ENCODE measurements at regions not wholly inside any gene's neighbourhood (a gene's known extent, or its start where the extent isn't known, plus 50 kb on each side); places are given as distances from the start of the nearest gene placed in this dataset.
"Not testable (repeated sequence)": the region's sequence is repeated elsewhere in the genome, so short reads cannot be mapped to it uniquely, and the experiment has no call there.

DNA sequence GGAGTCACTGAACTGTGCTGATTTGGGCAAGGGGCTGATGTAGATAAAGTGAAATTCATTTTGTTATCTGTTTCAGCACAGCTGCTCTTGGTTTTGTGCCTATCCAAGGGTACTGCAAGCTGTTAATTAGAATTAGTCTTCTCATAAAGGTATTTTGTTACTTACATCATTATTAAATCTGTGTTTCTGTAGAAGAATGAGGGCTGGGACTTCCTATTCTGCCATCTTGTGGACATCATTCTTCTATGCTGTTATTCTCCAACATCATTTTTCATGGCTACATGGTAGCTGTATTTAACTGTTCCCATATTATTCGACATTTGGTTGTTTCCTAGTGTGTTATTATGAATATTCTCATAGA is 76.2 kb upstream of the CCDC71L start:
- no peak overlapping the region for H3K27ac ChIP-seq
- TF ChIP-seq, protein P1, sequence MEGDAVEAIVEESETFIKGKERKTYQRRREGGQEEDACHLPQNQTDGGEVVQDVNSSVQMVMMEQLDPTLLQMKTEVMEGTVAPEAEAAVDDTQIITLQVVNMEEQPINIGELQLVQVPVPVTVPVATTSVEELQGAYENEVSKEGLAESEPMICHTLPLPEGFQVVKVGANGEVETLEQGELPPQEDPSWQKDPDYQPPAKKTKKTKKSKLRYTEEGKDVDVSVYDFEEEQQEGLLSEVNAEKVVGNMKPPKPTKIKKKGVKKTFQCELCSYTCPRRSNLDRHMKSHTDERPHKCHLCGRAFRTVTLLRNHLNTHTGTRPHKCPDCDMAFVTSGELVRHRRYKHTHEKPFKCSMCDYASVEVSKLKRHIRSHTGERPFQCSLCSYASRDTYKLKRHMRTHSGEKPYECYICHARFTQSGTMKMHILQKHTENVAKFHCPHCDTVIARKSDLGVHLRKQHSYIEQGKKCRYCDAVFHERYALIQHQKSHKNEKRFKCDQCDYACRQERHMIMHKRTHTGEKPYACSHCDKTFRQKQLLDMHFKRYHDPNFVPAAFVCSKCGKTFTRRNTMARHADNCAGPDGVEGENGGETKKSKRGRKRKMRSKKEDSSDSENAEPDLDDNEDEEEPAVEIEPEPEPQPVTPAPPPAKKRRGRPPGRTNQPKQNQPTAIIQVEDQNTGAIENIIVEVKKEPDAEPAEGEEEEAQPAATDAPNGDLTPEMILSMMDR (conservative IDR thresholded peaks at IDR 0.05): peak; percentile 40
- no peak for TF ChIP-seq ZFX (IDR thresholded peaks at IDR 0.05)

DNA sequence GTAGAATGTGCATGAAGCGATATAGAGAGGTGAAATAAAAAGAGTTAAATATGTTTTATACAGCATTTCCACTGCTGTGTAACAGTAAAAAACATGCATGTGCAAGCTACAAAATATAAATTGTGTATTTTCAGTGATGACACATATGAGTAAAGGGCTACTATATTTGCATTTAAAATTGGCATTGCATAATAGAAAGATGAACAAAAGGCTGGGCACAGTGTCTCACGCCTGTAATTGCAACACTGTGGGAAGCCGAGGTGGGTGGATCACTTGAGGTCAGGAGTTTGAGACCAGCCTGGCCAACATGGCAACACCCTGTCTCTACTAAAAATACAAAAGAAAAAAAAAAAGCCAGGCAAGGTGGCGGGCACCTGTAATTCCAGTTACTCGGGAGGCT is 79.8 kb upstream of the CCDC71L start:
- TF ChIP-seq, protein P1 (conservative IDR thresholded peaks at IDR 0.05): no peak
- no peak for TF ChIP-seq ZFX (IDR thresholded peaks at IDR 0.05)
- H3K27ac ChIP-seq: no peak overlapping the region

GRCh38 chr7:106744563-106745091 is 83.7 kb upstream of the CCDC71L start:
- no peak for TF ChIP-seq ZFX (IDR thresholded peaks at IDR 0.05)
- TF ChIP-seq, protein P1 (conservative IDR thresholded peaks at IDR 0.05): no peak
- H3K27ac ChIP-seq: no peak overlapping the region

DNA sequence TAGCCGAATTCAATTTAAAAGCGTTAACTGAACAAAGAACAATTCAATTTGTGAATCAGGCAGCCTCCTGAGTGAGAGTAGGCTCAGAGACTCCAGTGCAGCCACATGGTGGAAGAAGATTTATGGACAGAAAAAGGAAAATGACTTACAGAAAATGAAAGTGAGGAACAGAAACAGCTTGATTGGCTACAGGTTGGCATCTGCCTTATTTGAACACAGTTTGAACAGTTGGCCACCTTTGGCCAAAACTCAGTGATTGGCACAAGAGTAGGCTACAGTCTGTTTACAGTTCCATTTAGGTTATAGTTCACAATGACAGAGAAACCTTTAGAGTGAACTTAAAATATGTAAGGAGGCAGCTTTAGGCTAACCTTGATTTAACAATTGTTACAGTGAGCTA is 86.3 kb upstream of the CCDC71L start:
- not testable (repeated sequence) for H3K27ac ChIP-seq

DNA sequence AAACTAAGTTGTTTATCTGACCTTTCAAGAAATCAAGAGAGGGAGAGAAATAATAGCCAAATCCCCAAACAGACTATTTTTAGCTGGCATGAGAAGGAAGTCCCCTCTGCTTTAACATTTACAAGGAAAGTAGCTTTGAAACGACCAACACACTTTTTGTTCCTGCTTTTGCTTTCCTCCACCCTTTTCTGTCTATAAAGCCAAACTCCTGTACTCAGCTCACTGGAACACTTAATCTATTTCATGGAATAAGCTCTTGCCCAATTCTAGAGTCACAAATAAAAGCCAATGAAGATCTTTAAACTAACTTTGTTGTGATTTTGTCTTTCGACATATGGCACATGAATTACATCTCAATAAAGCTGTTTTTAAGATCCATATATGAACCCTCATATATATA is 86.8 kb upstream of the CCDC71L start:
- no peak overlapping the region for H3K27ac ChIP-seq
- TF ChIP-seq ZFX (IDR thresholded peaks at IDR 0.05): no peak
- TF ChIP-seq, protein P1 (conservative IDR thresholded peaks at IDR 0.05): no peak

DNA sequence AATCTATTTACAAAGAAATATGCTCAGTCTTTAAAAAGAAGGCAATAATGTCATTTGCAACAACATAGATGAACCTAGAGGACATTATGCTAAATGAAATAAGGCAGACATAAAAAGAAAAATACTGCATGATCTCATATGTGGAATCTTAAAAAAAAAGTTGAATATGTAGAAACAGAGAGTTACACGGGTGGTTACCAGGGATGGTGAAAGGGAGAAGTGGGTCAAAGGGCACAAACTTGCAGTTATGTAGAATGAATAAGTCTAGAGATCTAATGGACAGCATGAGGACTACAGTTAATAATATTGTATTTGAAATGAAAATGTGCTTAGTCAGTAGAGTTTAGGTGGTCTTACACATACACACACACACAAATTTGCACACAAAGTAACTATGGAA is 88.2 kb upstream of the CCDC71L start:
- no peak overlapping the region for H3K27ac ChIP-seq

GRCh38 chr7:106750773-106751172 is 89.8 kb upstream of the CCDC71L start:
- TF ChIP-seq, protein P1 (conservative IDR thresholded peaks at IDR 0.05): no peak
- no peak for TF ChIP-seq ZFX (IDR thresholded peaks at IDR 0.05)
- H3K27ac ChIP-seq: no peak overlapping the region

More for the DNA sequence above, 88.2 kb upstream of the CCDC71L start:
- TF ChIP-seq, protein P1 (conservative IDR thresholded peaks at IDR 0.05): no peak
- no peak for TF ChIP-seq ZFX (IDR thresholded peaks at IDR 0.05)

DNA sequence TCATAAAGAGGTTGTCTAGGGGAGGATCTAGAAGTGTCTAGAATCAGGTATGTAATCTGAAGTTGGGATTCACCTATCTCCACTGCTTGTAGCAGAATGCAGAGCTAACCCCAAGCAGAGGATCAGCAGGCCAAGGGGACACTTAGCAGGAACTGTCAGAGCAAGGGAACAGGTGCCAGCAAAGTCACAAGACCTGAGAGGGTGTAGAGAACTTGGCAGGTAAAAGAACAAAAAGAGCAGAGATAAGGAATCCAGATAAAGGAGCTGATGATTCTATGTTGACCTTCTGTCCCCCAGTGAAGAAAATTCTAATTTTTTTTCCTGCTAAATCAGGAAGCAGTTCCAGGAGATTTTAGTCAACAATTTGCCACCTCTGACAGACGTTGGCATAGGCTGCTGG is 91.4 kb upstream of the CCDC71L start:
- TF ChIP-seq ZFX (IDR thresholded peaks at IDR 0.05): no peak
- no peak overlapping the region; the same call in 1 of the 2 replicates for H3K27ac ChIP-seq

DNA sequence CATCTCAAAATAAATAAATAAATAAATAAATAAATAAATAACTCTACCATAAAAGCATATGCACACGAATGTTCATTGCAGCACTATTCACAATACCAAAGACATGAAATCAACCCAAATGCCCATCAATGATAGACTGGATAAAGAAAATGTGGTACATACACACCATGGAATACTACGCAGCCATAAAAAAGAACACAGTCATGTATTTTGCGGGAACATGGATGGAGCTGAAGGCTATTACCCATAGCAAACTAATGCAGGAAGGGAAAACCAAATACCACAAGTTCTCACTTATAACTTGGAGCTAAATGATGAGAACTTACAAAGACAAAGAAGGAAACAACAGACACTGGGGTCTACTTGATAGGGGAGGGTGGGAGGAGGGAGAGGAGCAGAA is 94.1 kb upstream of the CCDC71L start:
- H3K27ac ChIP-seq: not testable (repeated sequence)
